Kidney (tissue), 13 donors: ENCODE measurements at regions not wholly inside any gene's neighbourhood (a gene's known extent, or its start where the extent isn't known, plus 50 kb on each side); places are given as distances from the start of the nearest gene placed in this dataset.

Experiments used
- DNase-seq, 5 donors: peaks; one replicate each; pipeline ENCODE4 v3.0.0-alpha.2; 2013 to 2020
- FAIRE-seq: peaks from 2 replicates; lab custom pipeline; 2012; peaks lifted over from hg19 to GRCh38; lab: Jason Lieb, UNC
- H3K27ac ChIP-seq, 2 donors: one replicate each; pipeline ENCODE4 v1.7.0; 2013; ENCODE audit warnings: low read depth in 2 of 2, low read length in 2 of 2, inconsistent platforms in 1 of 2
- H3K27me3 ChIP-seq: one replicate; pipeline ENCODE4 v1.7.1; 2013; ENCODE audit warnings: low read length, inconsistent platforms; ENCODE audit not compliant: control insufficient read depth, insufficient read depth
- H3K36me3 ChIP-seq, 3 donors: one replicate each; pipeline versions ENCODE4 v1.7.0 to v1.7.1; 2013; ENCODE audit warnings: low read length in 3 of 3, control low read depth in 1 of 3, inconsistent platforms in 1 of 3; ENCODE audit not compliant: insufficient read depth in 3 of 3, control insufficient read depth in 2 of 3
- H3K4me1 ChIP-seq, 3 donors: one replicate each; pipeline versions ENCODE4 v1.7.0 to v1.7.1; 2013; ENCODE audit warnings: low read length in 3 of 3, inconsistent platforms in 1 of 3, low read depth in 1 of 3; ENCODE audit not compliant: control insufficient read depth in 2 of 3, insufficient read depth in 2 of 3
- H3K4me3 ChIP-seq, 3 donors: one replicate each; pipeline versions ENCODE4 v1.7.0 to v1.8.1; 2013; ENCODE audit warnings: low read length in 3 of 3, control low read depth in 1 of 3, inconsistent platforms in 1 of 3
- H3K9ac ChIP-seq, 3 donors: one replicate each; pipeline versions ENCODE4 v1.7.0 to v1.7.1; 2013; ENCODE audit warnings: low read length in 3 of 3, control low read depth in 1 of 3, inconsistent platforms in 1 of 3
- H3K9me3 ChIP-seq, 3 donors: one replicate each; pipeline versions ENCODE4 v1.7.0 to v1.7.1; 2013; ENCODE audit warnings: low read length in 3 of 3, control low read depth in 1 of 3, inconsistent platforms in 1 of 3; ENCODE audit not compliant: control insufficient read depth in 2 of 3, insufficient read depth in 1 of 3
- intact Hi-C: fragments of 100-400 bp; cut with DNase I; formaldehyde crosslinking; loops from one replicate; pipeline ENCODE4 v1.11.1; 2022
- TF ChIP-seq, protein P1 (sequence below): IDR thresholded peaks from 3 replicates; pipeline ENCODE4 v1.5.1; 2012; ENCODE audit warnings: mild to moderate bottlenecking, moderate library complexity, borderline replicate concordance; ENCODE audit not compliant: insufficient read depth; ENCODE audit errors: extremely low read depth
- donor health status: control.
- donor health status: control.
- donor health status: control.
- donor health status: control.
- donor health status: control.
- donor health status: DM: yes; HTN: yes; CAD: no.
- donor health status: Normal renal cell carcinoma (clear cell type).

GRCh38 chr12:18932211-18932610 is 194.3 kb downstream of the CAPZA3 start:
- H3K9me3 ChIP-seq = no peaks in the 10 kb centered on the region
- H3K27me3 ChIP-seq = no peaks in the 10 kb centered on the region
- FAIRE-seq = no peak
- H3K9ac ChIP-seq = no peak overlapping the region
- H3K27ac ChIP-seq = no peak overlapping the region
- intact Hi-C loops = no loop called here
- H3K36me3 ChIP-seq = no peaks in the 10 kb centered on the region
- DNase-seq = no peak
- H3K4me3 ChIP-seq = no peak overlapping the region
- TF ChIP-seq, protein P1, sequence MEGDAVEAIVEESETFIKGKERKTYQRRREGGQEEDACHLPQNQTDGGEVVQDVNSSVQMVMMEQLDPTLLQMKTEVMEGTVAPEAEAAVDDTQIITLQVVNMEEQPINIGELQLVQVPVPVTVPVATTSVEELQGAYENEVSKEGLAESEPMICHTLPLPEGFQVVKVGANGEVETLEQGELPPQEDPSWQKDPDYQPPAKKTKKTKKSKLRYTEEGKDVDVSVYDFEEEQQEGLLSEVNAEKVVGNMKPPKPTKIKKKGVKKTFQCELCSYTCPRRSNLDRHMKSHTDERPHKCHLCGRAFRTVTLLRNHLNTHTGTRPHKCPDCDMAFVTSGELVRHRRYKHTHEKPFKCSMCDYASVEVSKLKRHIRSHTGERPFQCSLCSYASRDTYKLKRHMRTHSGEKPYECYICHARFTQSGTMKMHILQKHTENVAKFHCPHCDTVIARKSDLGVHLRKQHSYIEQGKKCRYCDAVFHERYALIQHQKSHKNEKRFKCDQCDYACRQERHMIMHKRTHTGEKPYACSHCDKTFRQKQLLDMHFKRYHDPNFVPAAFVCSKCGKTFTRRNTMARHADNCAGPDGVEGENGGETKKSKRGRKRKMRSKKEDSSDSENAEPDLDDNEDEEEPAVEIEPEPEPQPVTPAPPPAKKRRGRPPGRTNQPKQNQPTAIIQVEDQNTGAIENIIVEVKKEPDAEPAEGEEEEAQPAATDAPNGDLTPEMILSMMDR = no peak
- H3K4me1 ChIP-seq = no peaks in the 10 kb centered on the region

DNA sequence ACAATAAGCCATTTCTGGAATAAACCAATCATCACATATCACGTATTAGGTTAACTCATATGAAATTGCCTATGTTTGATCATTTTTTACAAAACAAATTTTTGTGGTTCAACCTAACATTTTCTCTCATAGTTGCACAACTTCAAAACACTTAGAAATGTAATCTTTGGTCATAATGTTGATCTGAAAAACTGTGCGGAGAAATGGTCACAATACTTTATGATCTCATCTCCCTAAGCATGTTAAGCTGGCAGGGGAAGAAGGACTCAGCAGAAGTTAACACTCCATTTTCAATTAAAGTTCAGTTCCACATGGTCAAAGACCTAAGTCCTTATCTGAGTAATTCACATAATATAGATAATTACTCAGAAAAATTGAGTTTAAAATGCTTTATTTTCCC is 194.8 kb downstream of the CAPZA3 start:
- intact Hi-C loops = no loop called here
- H3K9me3 ChIP-seq = no peaks in the 10 kb centered on the region
- no peak for FAIRE-seq
- H3K4me1 ChIP-seq = no peaks in the 10 kb centered on the region
- no peak overlapping the region for H3K9ac ChIP-seq
- no peak for DNase-seq
- no peak overlapping the region for H3K4me3 ChIP-seq
- no peak overlapping the region for H3K27ac ChIP-seq
- no peaks in the 10 kb centered on the region for H3K36me3 ChIP-seq
- TF ChIP-seq, protein P1 = no peak
- no peaks in the 10 kb centered on the region for H3K27me3 ChIP-seq

DNA sequence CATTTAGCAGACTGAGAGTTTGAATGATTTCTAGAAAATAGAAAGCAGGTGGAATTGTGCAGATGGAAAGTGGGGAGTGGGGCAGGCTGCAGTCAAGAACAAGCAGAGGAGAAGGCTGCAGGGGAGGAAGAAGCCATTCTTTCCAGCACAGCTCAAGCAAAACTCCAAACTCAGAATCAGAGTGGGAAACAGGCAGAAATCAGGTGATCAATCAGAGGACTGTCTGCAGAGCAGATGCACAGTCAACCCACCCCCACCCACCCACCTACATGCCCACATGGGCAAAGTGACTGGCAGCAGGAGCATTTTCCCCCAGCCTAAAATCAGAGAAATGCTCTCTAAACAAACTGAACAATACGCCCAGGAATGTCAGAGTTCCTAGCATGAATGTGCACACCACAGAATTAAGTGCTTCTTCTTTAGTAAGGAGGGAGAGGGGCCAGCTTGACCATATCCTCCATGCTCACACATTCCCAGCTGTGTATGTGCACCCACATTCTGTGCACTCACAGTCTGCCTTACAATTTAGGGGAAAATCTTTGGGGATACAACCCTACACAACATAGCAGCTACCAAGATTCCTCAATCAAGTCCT is 194.1 kb upstream of the PLEKHA5 start:
- Histone ChIP-seq H3K4me3 (no peak overlapping the region), H3K4me1 (no peaks in the 10 kb centered on the region), H3K36me3 (no peaks in the 10 kb centered on the region), H3K27me3 (no peaks in the 10 kb centered on the region), H3K9ac (no peak overlapping the region), H3K9me3 (no peaks in the 10 kb centered on the region), H3K27ac (no peak overlapping the region)
- no peak for DNase-seq
- no peak for FAIRE-seq
- TF ChIP-seq, protein P1 = no peak
- intact Hi-C loops = no loop called here

DNA sequence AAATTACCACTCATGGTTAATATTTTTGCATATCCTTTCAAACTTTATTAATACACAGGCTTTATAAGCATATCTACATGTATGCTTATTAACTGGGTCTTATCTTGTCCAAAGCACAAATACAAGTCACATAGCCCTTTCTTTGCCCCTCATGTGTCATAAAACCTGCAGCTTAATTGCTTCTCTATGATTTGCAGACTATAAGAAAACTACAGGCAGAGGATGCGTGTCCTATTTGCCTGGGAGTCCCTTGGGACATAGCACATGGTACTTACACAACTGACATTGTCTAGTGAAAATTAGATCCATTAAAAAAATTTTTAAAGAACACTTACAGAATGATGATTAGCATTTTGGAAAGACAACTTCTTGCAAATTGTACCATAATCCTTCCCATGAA is 190.5 kb upstream of the PLEKHA5 start:
- no peak for FAIRE-seq
- H3K27ac ChIP-seq = no peak overlapping the region

More for the DNA sequence above, 190.5 kb upstream of the PLEKHA5 start:
- TF ChIP-seq, protein P1 = no peak
- no peak for DNase-seq
- H3K27me3 ChIP-seq = no peaks in the 10 kb centered on the region
- H3K9ac ChIP-seq = no peak overlapping the region
- no peaks in the 10 kb centered on the region for H3K36me3 ChIP-seq
- intact Hi-C loops = no loop called here
- H3K4me1 ChIP-seq = no peaks in the 10 kb centered on the region
- no peaks in the 10 kb centered on the region for H3K9me3 ChIP-seq
- no peak overlapping the region for H3K4me3 ChIP-seq
